ENCODE measurements at regions not wholly inside any gene's neighbourhood (a gene's known extent, or its start where the extent isn't known, plus 50 kb on each side); places are given as distances from the start of the nearest gene placed in this dataset.

- intact Hi-C loops (cut with DNase I), result no loop called here
- TF ChIP-seq POLR2AphosphoS5 (IDR thresholded peaks at IDR 0.05), result no peak
- TF ChIP-seq CTCF (IDR thresholded peaks at IDR 0.05), result no peak
- no peak for TF ChIP-seq EP300 (IDR thresholded peaks at IDR 0.05)
- TF ChIP-seq POLR2A (IDR thresholded peaks at IDR 0.05; ENCODE audit: low read depth), result no peak
- H3K4me3 ChIP-seq, result no peak overlapping the region
- WGBS, result 81% methylated on average over 2 of the region's 2 CpGs
- no peaks in the 10 kb centered on the region for H3K9me3 ChIP-seq
- H3K4me1 ChIP-seq, result no peaks in the 10 kb centered on the region
- H3K27me3 ChIP-seq, result no peaks in the 10 kb centered on the region
- DNase-seq (ENCODE audit: extremely low spot score), result no peak
- H3K36me3 ChIP-seq, result no peaks in the 10 kb centered on the region
- H3K27ac ChIP-seq (replicated peaks in 1 of 4), result no peak overlapping the region
These were observed 356.5 kb upstream of the MTPN start for GRCh38 chr7:136333636-136334035.

GRCh38 chr7:136326045-136326609 is 349.0 kb upstream of the MTPN start:
- no peak overlapping the region for H3K27ac ChIP-seq (replicated peaks in 1 of 4)
- no peak overlapping the region for H3K4me3 ChIP-seq
- peaks cover 0 to 5% (median 2%) of the 10 kb centered on the region in 4 donors for H3K4me1 ChIP-seq
- H3K36me3 ChIP-seq, result no peaks in the 10 kb centered on the region
- intact Hi-C loops (cut with DNase I), result no loop called here
- TF ChIP-seq POLR2A (IDR thresholded peaks at IDR 0.05; ENCODE audit: low read depth) (no peak), CTCF (IDR thresholded peaks at IDR 0.05) (no peak), POLR2AphosphoS5 (IDR thresholded peaks at IDR 0.05) (no peak), EP300 (IDR thresholded peaks at IDR 0.05) (no peak)
- 13% methylated on average over 4 of the region's 4 CpGs for WGBS
- H3K9me3 ChIP-seq, result no peaks in the 10 kb centered on the region
- no peaks in the 10 kb centered on the region for H3K27me3 ChIP-seq
- no peak for DNase-seq (ENCODE audit: extremely low spot score)

GRCh38 chr7:136325578-136325977 is 348.4 kb upstream of the MTPN start:
- Histone ChIP-seq H3K27ac (replicated peaks in 1 of 4) (no peak overlapping the region), H3K36me3 (no peaks in the 10 kb centered on the region), H3K27me3 (no peaks in the 10 kb centered on the region), H3K9me3 (no peaks in the 10 kb centered on the region), H3K4me3 (no peak overlapping the region), H3K4me1 (peaks cover 0 to 5% (median 2%) of the 10 kb centered on the region in 4 donors)
- TF ChIP-seq CTCF (IDR thresholded peaks at IDR 0.05) (no peak), POLR2AphosphoS5 (IDR thresholded peaks at IDR 0.05) (no peak), EP300 (IDR thresholded peaks at IDR 0.05) (no peak), POLR2A (IDR thresholded peaks at IDR 0.05; ENCODE audit: low read depth) (no peak)
- WGBS, result 23% methylated on average over 2 of the region's 2 CpGs
- intact Hi-C loops (cut with DNase I), result no loop called here
- DNase-seq (ENCODE audit: extremely low spot score), result no peak

- Histone ChIP-seq H3K9me3 (no peaks in the 10 kb centered on the region), H3K4me1 (peaks cover 0 to 5% (median 2%) of the 10 kb centered on the region in 4 donors), H3K27me3 (no peaks in the 10 kb centered on the region), H3K27ac (replicated peaks in 1 of 4) (no peak overlapping the region), H3K36me3 (no peaks in the 10 kb centered on the region), H3K4me3 (no peak overlapping the region)
- intact Hi-C loops (cut with DNase I), result no loop called here
- WGBS, result 48% methylated on average over 2 of the region's 2 CpGs
- TF ChIP-seq EP300 (IDR thresholded peaks at IDR 0.05), result no peak
- TF ChIP-seq CTCF (IDR thresholded peaks at IDR 0.05), result no peak
- TF ChIP-seq POLR2AphosphoS5 (IDR thresholded peaks at IDR 0.05), result no peak
- TF ChIP-seq POLR2A (IDR thresholded peaks at IDR 0.05; ENCODE audit: low read depth), result no peak
- no peak for DNase-seq (ENCODE audit: extremely low spot score)
These were observed 347.9 kb upstream of the MTPN start for GRCh38 chr7:136325027-136325426.
